NCI-H226 (cell line): ENCODE measurements at regions not wholly inside any gene's neighbourhood (a gene's known extent, or its start where the extent isn't known, plus 50 kb on each side); places are given as distances from the start of the nearest gene placed in this dataset.
A peak's percentile ranks its signal among the peaks of the same experiment; 100 is the strongest.
"Not testable (repeated sequence)": the region's sequence is repeated elsewhere in the genome, so short reads cannot be mapped to it uniquely, and the experiment has no call there.

Experiments
- DNase-seq: peaks from one replicate; pipeline ENCODE4 v3.0.0-alpha.2; 2015

- no peak for DNase-seq
Observed at GRCh38 chr3:176147251-176147650, 1050.0 kb downstream of the TBL1XR1 start.

GRCh38 chr3:176141837-176142236 lies 1055.4 kb downstream of the TBL1XR1 start:
- no peak for DNase-seq

GRCh38 chr3:176120507-176120906 lies 1076.8 kb downstream of the TBL1XR1 start:
- no peak for DNase-seq

- no peak for DNase-seq
Observed at GRCh38 chr3:176119826-176120225, 1077.5 kb downstream of the TBL1XR1 start.

- DNase-seq, result no peak
Observed at GRCh38 chr3:176106380-176106779, 1090.9 kb downstream of the TBL1XR1 start.

- DNase-seq, result no peak
Observed at GRCh38 chr3:176097027-176097426, 1100.3 kb downstream of the TBL1XR1 start.

GRCh38 chr3:176093892-176094291 lies 1103.4 kb downstream of the TBL1XR1 start:
- DNase-seq, result not testable (repeated sequence)

GRCh38 chr3:176090727-176091126 lies 1106.6 kb downstream of the TBL1XR1 start:
- no peak for DNase-seq

GRCh38 chr3:176088962-176089383 lies 1108.3 kb downstream of the TBL1XR1 start:
- DNase-seq, result no peak

GRCh38 chr3:176087066-176087697 lies 1110.1 kb downstream of the TBL1XR1 start:
- no peak for DNase-seq

- DNase-seq, result no peak
Observed at GRCh38 chr3:176079785-176080184, 1117.5 kb downstream of the TBL1XR1 start.

- DNase-seq, result no peak
Observed at GRCh38 chr3:176078906-176079305, 1118.4 kb downstream of the TBL1XR1 start.

- DNase-seq, result no peak
Observed at GRCh38 chr3:176075491-176075890, 1121.8 kb downstream of the TBL1XR1 start.

- DNase-seq, result no peak
Observed at GRCh38 chr3:176075046-176075445, 1122.2 kb downstream of the TBL1XR1 start.

- DNase-seq, result no peak
Observed at GRCh38 chr3:176074096-176074495, 1123.2 kb downstream of the TBL1XR1 start.

GRCh38 chr3:176071943-176072342 lies 1125.3 kb downstream of the TBL1XR1 start:
- DNase-seq, result no peak

GRCh38 chr3:176068750-176069149 lies 1128.5 kb downstream of the TBL1XR1 start:
- DNase-seq, result no peak

GRCh38 chr3:176058856-176059255 lies 1138.4 kb downstream of the TBL1XR1 start:
- no peak for DNase-seq

GRCh38 chr3:176055836-176056235 lies 1141.4 kb downstream of the TBL1XR1 start:
- no peak for DNase-seq

- DNase-seq, result no peak
Observed at GRCh38 chr3:176051766-176052165, 1145.5 kb downstream of the TBL1XR1 start.

- DNase-seq, result no peak
Observed at GRCh38 chr3:176046703-176047102, 1150.6 kb downstream of the TBL1XR1 start.

- DNase-seq, result peak; percentile 76
Observed at GRCh38 chr3:176041812-176042211, 1155.5 kb downstream of the TBL1XR1 start.

- DNase-seq, result no peak
Observed at GRCh38 chr3:176041185-176041584, 1156.1 kb downstream of the TBL1XR1 start.

- no peak for DNase-seq
Observed at GRCh38 chr3:176037636-176038035, 1159.6 kb downstream of the TBL1XR1 start.

GRCh38 chr3:176032043-176032442 lies 1165.2 kb downstream of the TBL1XR1 start:
- no peak for DNase-seq
